ENCODE measurements at regions not wholly inside any gene's neighbourhood (a gene's known extent, or its start where the extent isn't known, plus 50 kb on each side); places are given as distances from the start of the nearest gene placed in this dataset.
A peak's percentile ranks its signal among the peaks of the same experiment; 100 is the strongest.

GRCh38 chr18:65659312-65659711 is 91.5 kb upstream of the CDH7 start:
- H3K36me3 ChIP-seq (ENCODE audit: control insufficient read depth in 2 of 3, insufficient read depth in 3 of 3, low read length in 3 of 3) = no peaks in the 10 kb centered on the region
- no peak for TF ChIP-seq CTCF (IDR thresholded peaks at IDR 0.05; ENCODE audit: borderline replicate concordance, extremely low read depth, insufficient read depth)
- H3K4me1 ChIP-seq (ENCODE audit: control insufficient read depth in 2 of 3, insufficient read depth in 2 of 3, low read depth in 1 of 3, low read length in 3 of 3) = no peaks in the 10 kb centered on the region
- FAIRE-seq = no peak
- H3K9me3 ChIP-seq (ENCODE audit: control insufficient read depth in 2 of 3, insufficient read depth in 1 of 3, low read length in 3 of 3) = no peaks in the 10 kb centered on the region
- no peak for DNase-seq
- no peak overlapping the region for H3K27ac ChIP-seq (ENCODE audit: low read depth in 2 of 2, low read length in 2 of 2)
- intact Hi-C loops (cut with DNase I) = no loop called here
- no peak overlapping the region for H3K9ac ChIP-seq (ENCODE audit: low read length in 3 of 3)
- H3K27me3 ChIP-seq (ENCODE audit: control insufficient read depth, insufficient read depth, low read length) = no peaks in the 10 kb centered on the region
- H3K4me3 ChIP-seq (ENCODE audit: low read length in 3 of 3) = no peak overlapping the region

- Histone ChIP-seq H3K4me3 (ENCODE audit: low read length in 3 of 3) (no peak overlapping the region), H3K27me3 (ENCODE audit: control insufficient read depth, insufficient read depth, low read length) (no peaks in the 10 kb centered on the region), H3K4me1 (ENCODE audit: control insufficient read depth in 2 of 3, insufficient read depth in 2 of 3, low read depth in 1 of 3, low read length in 3 of 3) (no peaks in the 10 kb centered on the region), H3K27ac (ENCODE audit: low read depth in 2 of 2, low read length in 2 of 2) (no peak overlapping the region), H3K9ac (ENCODE audit: low read length in 3 of 3) (no peak overlapping the region), H3K9me3 (ENCODE audit: control insufficient read depth in 2 of 3, insufficient read depth in 1 of 3, low read length in 3 of 3) (peaks cover 0 to 4% (median 0%) of the 10 kb centered on the region in 3 donors), H3K36me3 (ENCODE audit: control insufficient read depth in 2 of 3, insufficient read depth in 3 of 3, low read length in 3 of 3) (no peaks in the 10 kb centered on the region)
- intact Hi-C loops (cut with DNase I) = no loop called here
- TF ChIP-seq CTCF (IDR thresholded peaks at IDR 0.05; ENCODE audit: borderline replicate concordance, extremely low read depth, insufficient read depth) = no peak
- no peak for DNase-seq
- no peak for FAIRE-seq
These were observed 99.6 kb upstream of the CDH7 start for GRCh38 chr18:65651192-65651591.

- no peak for DNase-seq
- H3K36me3 ChIP-seq (ENCODE audit: control insufficient read depth in 2 of 3, insufficient read depth in 3 of 3, low read length in 3 of 3) = no peaks in the 10 kb centered on the region
- no peak for TF ChIP-seq CTCF (IDR thresholded peaks at IDR 0.05; ENCODE audit: borderline replicate concordance, extremely low read depth, insufficient read depth)
- H3K27ac ChIP-seq (ENCODE audit: low read depth in 2 of 2, low read length in 2 of 2) = no peak overlapping the region
- FAIRE-seq = no peak
- no peaks in the 10 kb centered on the region for H3K27me3 ChIP-seq (ENCODE audit: control insufficient read depth, insufficient read depth, low read length)
- intact Hi-C loops (cut with DNase I) = no loop called here
- no peaks in the 10 kb centered on the region for H3K4me1 ChIP-seq (ENCODE audit: control insufficient read depth in 2 of 3, insufficient read depth in 2 of 3, low read depth in 1 of 3, low read length in 3 of 3)
- H3K9me3 ChIP-seq (ENCODE audit: control insufficient read depth in 2 of 3, insufficient read depth in 1 of 3, low read length in 3 of 3) = no peaks in the 10 kb centered on the region
- H3K4me3 ChIP-seq (ENCODE audit: low read length in 3 of 3) = no peak overlapping the region
- H3K9ac ChIP-seq (ENCODE audit: low read length in 3 of 3) = no peak overlapping the region
These were observed 118.6 kb upstream of the CDH7 start for GRCh38 chr18:65632236-65632635.

GRCh38 chr18:65631766-65632165 is 119.0 kb upstream of the CDH7 start:
- DNase-seq = peak in 2 of 5 donors; percentile 1 to 17
- Histone ChIP-seq H3K36me3 (ENCODE audit: control insufficient read depth in 2 of 3, insufficient read depth in 3 of 3, low read length in 3 of 3) (no peaks in the 10 kb centered on the region), H3K4me1 (ENCODE audit: control insufficient read depth in 2 of 3, insufficient read depth in 2 of 3, low read depth in 1 of 3, low read length in 3 of 3) (no peaks in the 10 kb centered on the region), H3K9me3 (ENCODE audit: control insufficient read depth in 2 of 3, insufficient read depth in 1 of 3, low read length in 3 of 3) (no peaks in the 10 kb centered on the region), H3K9ac (ENCODE audit: low read length in 3 of 3) (no peak overlapping the region), H3K27me3 (ENCODE audit: control insufficient read depth, insufficient read depth, low read length) (no peaks in the 10 kb centered on the region), H3K4me3 (ENCODE audit: low read length in 3 of 3) (no peak overlapping the region), H3K27ac (ENCODE audit: low read depth in 2 of 2, low read length in 2 of 2) (no peak overlapping the region)
- intact Hi-C loops (cut with DNase I) = no loop called here
- TF ChIP-seq CTCF (IDR thresholded peaks at IDR 0.05; ENCODE audit: borderline replicate concordance, extremely low read depth, insufficient read depth) = no peak
- FAIRE-seq = no peak

All from kidney (tissue), 13 donors.